ENCODE measurements at regions not wholly inside any gene's neighbourhood (a gene's known extent, or its start where the extent isn't known, plus 50 kb on each side); places are given as distances from the start of the nearest gene placed in this dataset.
A peak's percentile ranks its signal among the peaks of the same experiment; 100 is the strongest.
"Not testable (repeated sequence)": the region's sequence is repeated elsewhere in the genome, so short reads cannot be mapped to it uniquely, and the experiment has no call there.

GRCh38 chr7:152502813-152503790 lies 67.3 kb upstream of the KMT2C start:
- DNase-seq (no peak), ATAC-seq (peak; percentile 19)

GRCh38 chr7:152501506-152501905 lies 65.7 kb upstream of the KMT2C start:
- DNase-seq (no peak), ATAC-seq (no peak)

- DNase-seq, ATAC-seq: not testable (repeated sequence)
Observed at GRCh38 chr7:152499969-152500368, 64.2 kb upstream of the KMT2C start.

- ATAC-seq (no peak), DNase-seq (no peak)
Observed at GRCh38 chr7:152495867-152496266, 60.1 kb upstream of the KMT2C start.

GRCh38 chr7:152492952-152493351 lies 57.1 kb upstream of the KMT2C start:
- no peak for ATAC-seq

GRCh38 chr7:152489044-152489443 lies 53.2 kb upstream of the KMT2C start:
- ATAC-seq (no peak), DNase-seq (no peak)

More at GRCh38 chr7:152492952-152493351, 57.1 kb upstream of the KMT2C start:
- no peak for DNase-seq

- DNase-seq (no peak), ATAC-seq (no peak)
Observed at GRCh38 chr7:152486968-152487367, 51.2 kb upstream of the KMT2C start.

- ATAC-seq (no peak), DNase-seq (no peak)
Observed at GRCh38 chr7:152485826-152486225, 50.0 kb upstream of the KMT2C start.

Measured in stimulated activated naive CD8-positive, alpha-beta T cell treated with anti-CD3 and anti-CD28 coated beads, Interleukin-15, Interleukin-2, amounts not matched to agents 100 U/mL and 50 U/mL, for 24 hours (primary cell).